ENCODE measurements at regions not wholly inside any gene's neighbourhood (a gene's known extent, or its start where the extent isn't known, plus 50 kb on each side); places are given as distances from the start of the nearest gene placed in this dataset.
"Not testable (repeated sequence)": the region's sequence is repeated elsewhere in the genome, so short reads cannot be mapped to it uniquely, and the experiment has no call there.

DNA sequence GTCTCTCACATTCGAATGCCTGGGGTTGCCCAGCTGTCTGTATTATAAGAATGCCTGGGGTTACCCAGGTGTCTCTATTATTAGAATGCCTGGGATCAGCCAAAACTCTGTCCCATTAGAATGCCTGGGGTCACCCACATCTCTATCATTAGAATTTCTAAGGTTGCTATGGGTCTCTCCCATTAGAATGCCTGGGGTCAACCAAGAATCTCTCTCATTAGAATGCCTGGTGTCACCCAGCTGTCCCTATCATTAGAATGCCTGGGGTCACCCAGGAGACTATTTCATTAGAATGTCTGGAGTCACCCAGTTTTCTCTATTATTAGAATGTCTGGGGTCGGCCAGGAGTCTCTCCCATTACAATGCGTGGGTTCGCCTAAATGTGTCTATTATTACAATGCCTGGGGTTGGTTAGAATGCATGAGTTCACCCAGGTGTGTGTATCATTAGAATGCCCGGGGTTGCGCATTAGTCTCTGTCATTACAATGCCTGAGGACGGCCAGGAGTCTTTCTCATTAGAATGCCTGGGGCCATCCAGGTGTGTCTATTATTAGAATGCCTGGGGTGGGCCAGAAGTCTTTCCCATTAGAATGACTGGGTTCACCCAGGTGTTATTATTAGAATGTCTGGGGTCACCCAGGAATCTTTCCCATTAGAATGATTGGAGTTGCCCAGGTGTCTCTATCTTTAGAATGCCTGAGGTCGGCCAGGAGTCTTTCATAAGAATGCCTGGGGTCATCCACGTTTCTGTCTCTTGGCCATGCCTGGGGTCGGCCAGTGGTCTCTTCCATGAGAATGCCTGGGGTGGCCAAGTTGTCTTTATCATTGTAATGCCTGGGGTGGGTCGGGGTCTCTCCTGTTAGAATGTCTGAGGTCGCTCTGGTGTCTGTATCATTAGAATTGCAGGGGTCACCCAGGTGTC lies 59.6 kb downstream of the RNF187 start:
- DNase-seq (ENCODE audit: low read depth), result no peak

DNA sequence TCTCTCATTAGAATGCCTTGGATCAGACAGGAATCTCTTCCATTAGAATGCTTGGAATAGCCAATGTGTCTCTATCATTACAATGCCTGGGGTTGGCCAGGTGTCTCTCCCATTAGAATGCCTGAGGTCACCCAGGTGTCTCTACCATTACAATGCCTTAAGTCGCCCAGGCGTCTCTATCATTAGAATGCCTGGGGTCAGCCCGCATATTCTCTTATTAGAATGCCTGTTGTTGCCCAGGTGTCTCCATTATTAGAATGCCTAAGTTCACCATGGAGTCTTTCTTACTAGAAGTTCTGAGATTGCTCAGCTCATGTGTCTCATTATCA lies 60.2 kb downstream of the RNF187 start:
- no peak for DNase-seq (ENCODE audit: low read depth)

DNA sequence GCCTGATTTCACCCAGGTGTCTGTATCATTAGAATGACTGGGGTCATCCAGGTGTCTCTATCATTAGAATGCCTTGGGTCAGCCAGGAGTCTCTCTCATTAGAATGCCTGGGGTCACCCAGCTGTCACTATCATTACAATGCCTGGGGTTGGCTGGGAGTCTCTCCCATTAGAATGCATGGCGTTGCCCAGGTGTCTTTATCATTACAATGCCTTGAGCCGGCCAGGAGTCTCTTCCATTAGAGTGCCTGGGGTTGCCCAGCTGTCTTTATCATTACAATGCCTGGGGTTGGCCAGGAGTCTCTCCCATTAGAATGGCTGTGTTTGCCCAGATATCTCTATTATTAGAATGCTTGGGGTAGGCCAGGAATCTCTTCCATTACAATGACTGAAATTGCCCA lies 61.6 kb downstream of the RNF187 start:
- no peak for DNase-seq (ENCODE audit: low read depth)

DNA sequence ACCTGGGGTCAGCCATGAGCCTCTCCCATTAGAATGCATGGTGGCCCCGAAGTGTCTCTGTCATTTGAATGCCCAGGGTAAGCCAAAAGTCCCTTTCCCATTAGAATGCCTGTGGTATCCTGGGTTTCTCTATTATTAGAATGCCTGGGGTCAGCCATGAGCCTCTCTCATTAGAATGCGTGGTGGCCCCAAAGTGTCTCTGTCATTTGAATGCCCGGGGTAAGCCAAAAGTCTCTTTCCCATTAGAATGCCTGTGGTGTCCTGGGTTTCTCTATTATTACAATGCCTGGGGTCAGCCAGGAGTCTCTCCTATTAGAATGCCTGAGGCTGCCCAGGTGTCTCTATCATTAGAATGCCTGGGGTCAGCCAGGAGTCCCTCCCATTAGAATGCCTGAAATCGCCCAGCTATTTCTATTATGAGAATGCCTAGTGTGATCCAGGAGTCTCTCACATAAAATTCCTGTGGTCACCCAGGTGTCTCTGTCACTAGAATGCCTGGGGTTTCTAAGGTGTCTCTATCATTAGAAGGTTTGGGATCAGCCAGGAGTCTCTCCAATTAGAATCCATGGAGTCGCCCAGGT lies 65.5 kb downstream of the RNF187 start:
- DNase-seq (ENCODE audit: low read depth), result no peak

DNA sequence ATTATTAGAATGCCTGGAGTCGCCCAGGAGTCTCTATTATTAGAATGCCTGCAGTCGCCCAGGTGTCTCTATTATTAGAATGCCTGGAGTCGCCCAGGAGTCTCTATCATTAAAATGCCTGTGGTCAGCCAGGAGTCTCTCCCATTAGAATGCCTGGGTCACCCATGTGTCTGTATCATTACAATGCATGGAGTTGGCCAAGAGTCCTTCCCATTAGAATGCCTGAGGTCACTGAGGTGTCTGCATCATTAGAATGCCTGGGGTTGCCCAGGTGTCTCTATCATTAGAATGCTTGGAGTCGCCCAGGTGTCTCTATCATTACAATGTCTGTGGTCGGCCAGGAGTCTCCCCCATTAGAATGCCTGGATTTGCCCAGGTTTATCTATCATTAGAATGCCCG lies 66.9 kb downstream of the RNF187 start:
- no peak for DNase-seq (ENCODE audit: low read depth)

DNA sequence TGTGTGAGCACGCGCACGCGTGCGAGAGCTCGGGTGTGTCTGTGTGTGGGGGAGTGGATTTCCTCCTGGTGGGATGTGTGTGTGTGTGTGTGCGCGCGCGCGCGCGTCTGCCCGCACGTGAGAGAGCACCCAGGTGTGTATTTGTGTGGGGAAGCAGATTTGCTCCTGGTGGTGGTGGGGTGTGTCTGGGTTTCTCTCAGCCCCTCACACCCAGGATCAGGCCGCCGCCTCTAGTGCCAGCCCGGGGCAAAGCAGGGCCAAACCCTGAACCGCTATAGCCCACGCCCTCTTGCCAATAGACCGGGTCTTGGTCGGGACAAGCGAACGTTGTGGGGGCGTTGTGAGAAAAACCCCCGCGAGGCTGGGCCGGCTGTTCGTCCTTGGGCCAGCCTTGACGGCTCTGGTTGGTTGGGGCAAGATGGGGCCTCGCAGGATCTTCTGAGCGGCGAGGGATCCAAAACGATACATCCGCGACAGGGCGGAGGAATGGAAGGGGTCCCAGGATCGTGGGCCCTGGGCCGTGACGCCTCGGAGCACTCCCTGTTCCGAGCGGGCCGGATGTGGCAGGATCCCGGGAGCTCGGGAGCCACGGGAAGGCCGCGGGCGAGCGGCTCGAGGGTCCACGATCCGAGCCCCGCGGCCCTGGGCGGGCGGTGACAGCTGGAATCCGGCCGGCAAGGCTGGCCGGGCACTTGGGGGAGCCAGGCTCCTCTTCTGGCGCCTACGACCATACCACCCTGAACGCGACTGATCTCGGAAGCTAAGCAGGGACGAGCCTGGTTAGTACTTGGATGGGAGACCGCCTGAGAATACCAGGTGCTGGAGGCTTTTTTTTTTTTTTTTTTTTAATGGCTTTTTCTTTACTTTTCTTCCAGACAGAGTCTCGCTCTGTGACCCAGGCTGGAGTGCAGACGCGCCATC lies 68.2 kb downstream of the RNF187 start:
- peak; percentile 8 for DNase-seq (ENCODE audit: low read depth)

DNA sequence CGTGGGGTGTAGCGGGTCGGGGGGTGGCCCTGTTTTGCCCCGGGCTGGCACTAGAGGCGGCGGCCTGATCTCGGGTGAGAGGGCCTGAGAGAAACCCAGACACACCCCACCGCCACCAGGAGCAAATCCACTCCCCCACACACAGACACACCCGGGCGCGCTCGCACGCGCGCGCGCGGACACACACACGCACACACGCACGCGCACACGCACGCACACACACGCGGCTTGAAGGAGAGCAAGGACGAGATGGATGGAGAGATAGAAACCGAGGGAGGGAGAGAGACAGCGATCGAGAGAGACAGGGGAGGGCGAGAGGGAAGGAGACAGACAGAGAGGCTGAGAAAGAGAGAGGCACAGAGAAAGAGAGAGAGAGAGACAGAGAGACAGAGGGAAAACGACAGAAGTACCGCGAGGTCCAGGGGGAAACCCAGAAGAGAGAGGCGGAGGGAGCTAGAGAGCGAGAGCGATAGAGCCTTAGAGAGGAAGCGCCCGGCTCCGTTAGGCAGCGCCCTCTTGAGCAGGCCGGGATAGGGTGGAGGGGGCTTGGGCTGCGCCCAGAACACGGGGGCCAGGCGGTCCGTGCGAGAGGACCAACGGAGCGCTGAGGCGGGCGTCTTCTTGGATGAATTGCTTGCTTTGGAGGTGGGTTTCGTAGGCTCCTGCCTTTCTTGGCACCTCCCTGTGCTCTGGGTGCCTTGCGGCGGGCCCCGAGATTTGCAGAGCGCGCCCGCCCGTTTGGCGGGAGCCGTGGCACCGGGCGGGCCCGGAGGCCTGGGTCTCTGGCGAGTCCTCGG lies 69.7 kb downstream of the RNF187 start:
- not testable (repeated sequence) for DNase-seq (ENCODE audit: low read depth)

Measured in iris pigment epithelial cell (primary cell).